Right lobe of liver (tissue), 6 donors: ENCODE measurements at regions not wholly inside any gene's neighbourhood (a gene's known extent, or its start where the extent isn't known, plus 50 kb on each side); places are given as distances from the start of the nearest gene placed in this dataset.

ENCODE experiments used
- ATAC-seq, 4 donors: fragments of 200-7000 bp; cut with Tn5 transposase; one replicate each; pipeline ENCODE4 v1.9.1; 2020; ENCODE audit warnings: mild to moderate bottlenecking in 4 of 4, moderate library complexity in 4 of 4
- DNase-seq, 3 donors: peaks; one replicate each; pipeline ENCODE4 v3.0.0-alpha.2; 2020
- H3K27ac ChIP-seq, 3 donors: fragments of 200-600 bp; one replicate each; pipeline ENCODE4 v1.8.0; 2022
- H3K27me3 ChIP-seq, 2 donors: fragments of 200-600 bp; one replicate each; pipeline ENCODE4 v1.8.0; 2022
- H3K36me3 ChIP-seq, 4 donors: fragments of 200-600 bp; sonication (generic) in 1 of 4; one replicate each; pipeline versions ENCODE4 v1.5.1 to v1.8.0; 2017 to 2022; ENCODE audit warnings: control low read depth in 1 of 4
- H3K4me1 ChIP-seq, 4 donors: fragments of 200-600 bp; sonication (generic) in 1 of 4; one replicate each; pipeline versions ENCODE4 v1.5.1 to v1.8.0; 2017 to 2022; ENCODE audit warnings: control low read depth in 1 of 4
- H3K4me3 ChIP-seq, 3 donors: fragments of 200-600 bp; one replicate each; pipeline ENCODE4 v1.8.0; 2022
- H3K9me3 ChIP-seq, 4 donors: fragments of 200-600 bp; sonication (generic) in 1 of 4; one replicate each; pipeline versions ENCODE4 v1.5.1 to v1.8.0; 2017 to 2022; ENCODE audit warnings: control low read depth in 1 of 4
- CTCF ChIP-seq, 4 donors: fragments of 200-600 bp in 3 of 4; fragments of 450-650 bp in 1 of 4; IDR thresholded peaks; one replicate each; pipeline versions ENCODE4 v1.5.1 to v1.8.0; 2016 to 2022; ENCODE audit warnings: antibody characterized with exemption in 4 of 4, mild to moderate bottlenecking in 2 of 4
- POLR2A ChIP-seq: fragments of 450-650 bp; IDR thresholded peaks from one replicate; pipeline ENCODE4 v1.6.1; 2017; ENCODE audit warnings: antibody characterized with exemption, mild to moderate bottlenecking
- WGBS: methylation state at CpG from one replicate; pipeline ENCODE4 v1.1.6; 2018; ENCODE audit warnings: low coverage, low lambda C conversion rate; ENCODE audit not compliant: insufficient coverage; ENCODE audit errors: missing lambda C conversion rate; 5-methylcytosine and 5-hydroxymethylcytosine counted together
- intact Hi-C, 2 donors: fragments of 100-400 bp; cut with DNase I; formaldehyde crosslinking; loops; one replicate each; pipeline versions ENCODE4 v1.11.2 to v1.14.1; 2022
- donor health status: DM: no; HTN: yes; CAD: no.
- donor health status: DM: no; HTN: no; CAD: no.
- donor health status: DM: no; HTN: no; CAD: no.
- donor health status: DM: no; HTN: yes; CAD: no.
- donor health status: DM: no; HTN: yes; CAD: no.

DNA sequence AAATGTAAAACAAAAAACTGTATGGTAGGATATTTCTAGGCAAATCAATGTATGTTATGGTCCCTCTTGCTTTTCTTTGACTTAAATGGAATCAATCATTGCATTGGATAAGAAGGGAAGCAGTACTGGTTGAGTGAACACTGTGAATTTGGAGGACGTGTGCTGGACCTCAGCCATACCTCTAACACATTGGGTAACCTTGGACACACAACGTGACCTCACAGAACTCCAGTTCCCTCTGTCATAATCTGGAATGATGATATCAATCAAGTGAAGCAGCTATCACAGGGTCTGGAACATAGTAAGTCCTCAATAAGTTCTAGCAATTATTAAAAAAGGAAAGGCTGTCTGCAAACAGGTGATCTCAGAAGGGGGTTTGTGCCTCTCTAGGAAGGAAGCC, 474.9 kb upstream of the TCF4 start:
- Histone ChIP-seq H3K9me3 (no peaks in the 10 kb centered on the region), H3K4me3 (no peak overlapping the region), H3K27me3 (no peaks in the 10 kb centered on the region), H3K27ac (no peak overlapping the region), H3K4me1 (peaks cover 0 to 6% (median 0%) of the 10 kb centered on the region in 4 donors), H3K36me3 (no peaks in the 10 kb centered on the region)
- WGBS, result 20% methylated on average over 2 of the region's 2 CpGs
- ATAC-seq (peak; percentile 57 to 83 (median 73)), DNase-seq (no peak)
- TF ChIP-seq CTCF (IDR thresholded peaks at IDR 0.05) (no peak), POLR2A (no peak)
- intact Hi-C loops, result no loop called here

- no peak overlapping the region for H3K4me3 ChIP-seq
- no peaks in the 10 kb centered on the region for H3K9me3 ChIP-seq
- 59% methylated on average over 2 of the region's 2 CpGs for WGBS
- H3K4me1 ChIP-seq, result peaks cover 0 to 6% (median 0%) of the 10 kb centered on the region in 4 donors
- H3K27ac ChIP-seq, result no peak overlapping the region
- ATAC-seq (no peak), DNase-seq (no peak)
- intact Hi-C loops, result no loop called here
- no peak for TF ChIP-seq CTCF (IDR thresholded peaks at IDR 0.05)
- TF ChIP-seq POLR2A, result no peak
- H3K36me3 ChIP-seq, result no peaks in the 10 kb centered on the region
- H3K27me3 ChIP-seq, result no peaks in the 10 kb centered on the region
Observed at GRCh38 chr18:56060967-56061541, 473.1 kb upstream of the TCF4 start.

DNA sequence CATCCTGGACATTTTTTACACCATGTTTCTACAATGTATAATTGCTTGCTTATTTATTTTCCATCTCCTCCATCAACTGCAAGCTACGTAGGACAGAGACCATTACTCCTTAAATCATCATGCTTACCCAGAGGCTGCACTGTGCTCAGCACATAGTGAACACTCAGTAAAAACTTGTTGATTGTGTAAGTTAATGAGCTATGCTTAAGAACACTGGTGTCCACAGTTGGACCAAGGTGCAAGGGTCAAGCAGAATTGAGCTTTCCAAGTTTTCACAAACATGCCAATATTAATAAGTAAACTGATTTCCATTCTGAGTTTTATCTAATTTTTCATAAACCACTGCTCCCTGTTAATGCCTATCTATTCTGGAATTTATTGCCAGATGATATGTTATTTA, 464.2 kb upstream of the TCF4 start:
- Histone ChIP-seq H3K4me3 (no peak overlapping the region), H3K9me3 (peaks cover 0 to 6% (median 0%) of the 10 kb centered on the region in 4 donors), H3K4me1 (peaks cover 0 to 8% (median 0%) of the 10 kb centered on the region in 4 donors), H3K36me3 (no peaks in the 10 kb centered on the region), H3K27ac (no peak overlapping the region), H3K27me3 (no peaks in the 10 kb centered on the region)
- DNase-seq (no peak), ATAC-seq (peak; percentile 81 to 85 (median 82))
- 47% methylated on average over 1 of the region's 1 CpG for WGBS
- intact Hi-C loops, result no loop called here
- TF ChIP-seq CTCF (IDR thresholded peaks at IDR 0.05) (no peak), POLR2A (no peak)

DNA sequence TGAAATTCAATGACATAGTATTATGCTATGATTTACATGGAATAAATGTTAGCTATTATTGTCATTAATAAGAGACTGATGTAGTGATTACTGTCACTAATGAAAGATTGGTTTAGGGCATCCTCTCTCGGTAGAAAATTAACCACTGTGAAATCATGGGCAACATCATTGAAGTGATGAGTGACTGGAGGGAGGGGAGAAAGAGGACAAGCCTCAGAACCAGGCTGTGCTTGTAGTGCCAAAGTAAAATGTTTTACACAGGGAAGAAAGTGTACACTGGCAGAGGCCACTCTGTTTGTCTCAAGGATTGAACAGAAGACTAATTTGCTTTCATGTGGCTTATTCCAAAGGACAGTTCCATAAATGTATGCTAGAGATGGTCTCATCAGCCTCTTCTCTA, 456.2 kb upstream of the TCF4 start:
- ATAC-seq (no peak), DNase-seq (no peak)
- Histone ChIP-seq H3K9me3 (peaks cover 0 to 6% (median 0%) of the 10 kb centered on the region in 4 donors), H3K27me3 (no peaks in the 10 kb centered on the region), H3K4me1 (peaks cover 0 to 14% (median 0%) of the 10 kb centered on the region in 4 donors), H3K27ac (no peak overlapping the region), H3K36me3 (no peaks in the 10 kb centered on the region), H3K4me3 (no peak overlapping the region)
- 80% methylated on average over 1 of the region's 1 CpG for WGBS
- intact Hi-C loops, result no loop called here
- TF ChIP-seq CTCF (IDR thresholded peaks at IDR 0.05), result no peak
- TF ChIP-seq POLR2A, result no peak

DNA sequence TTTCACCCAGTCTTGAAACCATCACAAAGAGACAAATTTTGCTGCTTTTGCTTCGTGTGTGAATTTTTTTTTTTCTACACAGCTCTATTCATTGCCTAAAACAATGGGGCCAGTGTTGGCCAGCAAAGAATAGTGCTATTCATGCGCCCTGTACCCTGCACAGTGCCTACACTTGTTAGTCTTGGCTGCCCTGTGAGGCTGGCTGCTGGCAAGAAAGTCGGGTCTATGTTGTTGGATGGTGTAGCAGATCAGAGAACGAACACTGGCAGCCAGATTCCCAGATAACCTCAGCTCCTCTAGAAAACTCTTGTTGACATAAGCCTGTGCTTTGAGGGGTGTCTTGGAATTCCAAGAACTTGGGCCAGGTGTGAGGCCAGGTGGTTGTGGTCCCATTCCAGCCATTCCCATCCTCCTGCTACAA, 455.7 kb upstream of the TCF4 start:
- WGBS, result 37% methylated on average over 3 of the region's 4 CpGs
- ATAC-seq, result peak; percentile 68 to 95 (median 76)
- TF ChIP-seq CTCF (IDR thresholded peaks at IDR 0.05) (no peak), POLR2A (no peak)

More for the DNA sequence above, 455.7 kb upstream of the TCF4 start:
- H3K27ac ChIP-seq, result no peak overlapping the region
- intact Hi-C loops, result no loop called here
- H3K27me3 ChIP-seq, result no peaks in the 10 kb centered on the region
- H3K4me3 ChIP-seq, result no peak overlapping the region
- H3K36me3 ChIP-seq, result no peaks in the 10 kb centered on the region
- peaks cover 0 to 4% (median 0%) of the 10 kb centered on the region in 4 donors for H3K9me3 ChIP-seq
- DNase-seq, result peak in 2 of 3 donors; percentile 64
- peaks cover 0 to 14% (median 0%) of the 10 kb centered on the region in 4 donors for H3K4me1 ChIP-seq
